ENCODE measurements at regions not wholly inside any gene's neighbourhood (a gene's known extent, or its start where the extent isn't known, plus 50 kb on each side); places are given as distances from the start of the nearest gene placed in this dataset.
"Not testable (repeated sequence)": the region's sequence is repeated elsewhere in the genome, so short reads cannot be mapped to it uniquely, and the experiment has no call there.

DNA sequence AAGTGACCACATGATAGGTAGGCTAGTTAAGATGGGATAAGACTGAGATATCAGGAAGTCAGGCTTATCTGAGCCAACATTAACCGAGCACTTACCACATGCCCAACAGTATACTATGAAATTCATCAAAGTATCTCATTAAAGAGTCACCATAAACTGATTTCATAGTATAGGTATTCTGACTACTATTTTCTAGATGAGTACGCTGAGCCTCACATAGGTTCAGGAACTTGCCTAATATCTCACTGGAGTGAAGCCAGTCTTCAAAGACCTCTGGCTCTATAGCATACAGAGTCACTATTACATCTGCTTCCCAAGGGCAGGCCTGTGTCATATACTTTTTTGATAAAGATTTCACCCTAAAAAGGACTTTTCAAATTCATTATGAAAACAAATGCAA, 115.6 kb upstream of the NGF start:
- no peak for DNase-seq (ENCODE audit: low spot score)

DNA sequence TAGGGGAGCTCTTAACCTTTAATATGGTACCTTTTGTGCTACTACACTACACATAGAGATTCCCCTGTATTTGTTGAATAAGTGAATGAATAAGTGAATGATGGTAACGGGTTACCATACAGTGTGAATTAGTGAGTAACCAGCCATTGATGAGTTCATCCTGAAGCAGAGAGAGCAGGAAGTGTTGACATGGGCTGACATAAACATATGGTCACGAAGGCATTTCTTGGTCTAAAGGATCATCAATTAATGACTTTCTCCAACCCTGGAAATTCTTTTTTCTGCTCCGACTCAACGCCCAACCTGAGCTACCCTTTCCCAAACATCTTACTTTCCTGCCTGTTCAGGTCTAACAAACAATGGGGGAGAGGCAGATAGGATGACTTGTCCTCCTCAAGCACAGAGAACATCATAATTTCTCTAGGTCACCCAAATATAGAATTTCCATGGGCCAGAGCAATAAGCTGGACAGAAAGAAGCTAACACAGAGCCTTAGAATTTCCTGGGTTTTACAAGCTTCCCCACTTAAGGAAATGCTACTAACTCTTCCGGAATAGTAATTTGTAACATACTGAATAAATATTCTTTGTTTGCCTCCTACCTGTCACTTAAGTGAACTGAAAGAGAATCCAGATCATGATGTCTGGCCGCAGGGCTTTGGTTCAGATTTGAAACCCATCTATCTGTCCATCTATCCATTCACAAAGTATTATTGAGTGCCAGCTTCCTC, 114.7 kb upstream of the NGF start:
- no peak for DNase-seq (ENCODE audit: low spot score)

DNA sequence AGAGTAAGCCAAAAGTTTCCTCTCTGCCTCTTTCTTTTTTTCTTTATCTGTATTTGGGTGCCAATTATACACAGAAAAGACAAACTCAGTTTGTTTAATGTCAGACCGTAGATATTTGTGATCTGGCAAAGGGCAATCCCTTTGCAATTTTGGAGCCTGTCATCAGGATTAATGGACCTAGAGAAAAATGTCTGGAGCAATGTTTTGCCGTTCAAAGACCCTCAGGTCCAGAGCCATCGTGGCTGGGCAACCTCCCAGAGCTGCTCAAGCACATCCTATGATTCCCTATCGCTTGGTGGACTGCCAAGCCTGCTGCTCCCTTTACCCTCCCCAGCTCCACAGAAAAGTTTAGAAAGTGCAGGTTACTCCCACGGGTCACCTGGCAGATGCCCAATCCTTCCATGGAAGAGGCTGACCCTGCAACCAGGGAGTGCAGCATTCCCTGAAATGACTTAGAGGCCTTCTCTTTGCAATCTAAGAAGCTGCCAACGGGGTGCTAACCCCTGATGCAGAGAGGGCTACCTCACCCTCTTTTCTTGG, 112.5 kb upstream of the NGF start:
- DNase-seq (ENCODE audit: low spot score) = no peak

GRCh38 chr1:115448282-115449044, 110.4 kb upstream of the NGF start:
- DNase-seq (ENCODE audit: low spot score) = no peak

DNA sequence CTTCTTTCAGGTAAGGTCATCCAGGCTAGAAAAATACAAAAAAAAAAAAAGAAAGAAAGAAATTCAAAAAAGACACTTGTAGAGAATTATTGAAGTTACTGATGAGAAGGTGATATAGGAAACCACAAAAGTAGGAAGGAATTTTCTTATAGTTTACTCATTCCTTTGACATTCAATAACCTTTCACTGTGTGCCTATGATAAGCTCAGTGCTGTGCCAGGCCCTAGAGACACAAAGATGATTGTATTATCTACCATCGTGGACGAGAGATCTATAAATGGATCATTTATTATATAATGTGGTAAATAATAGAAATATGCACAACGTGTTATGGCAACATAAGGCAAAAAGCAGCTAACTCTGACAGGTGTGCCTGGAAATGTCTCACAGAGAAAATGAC, 109.6 kb upstream of the NGF start:
- DNase-seq (ENCODE audit: low spot score) = no peak

- no peak for DNase-seq (ENCODE audit: low spot score)
These were observed 107.0 kb upstream of the NGF start for GRCh38 chr1:115445090-115445489.

DNA sequence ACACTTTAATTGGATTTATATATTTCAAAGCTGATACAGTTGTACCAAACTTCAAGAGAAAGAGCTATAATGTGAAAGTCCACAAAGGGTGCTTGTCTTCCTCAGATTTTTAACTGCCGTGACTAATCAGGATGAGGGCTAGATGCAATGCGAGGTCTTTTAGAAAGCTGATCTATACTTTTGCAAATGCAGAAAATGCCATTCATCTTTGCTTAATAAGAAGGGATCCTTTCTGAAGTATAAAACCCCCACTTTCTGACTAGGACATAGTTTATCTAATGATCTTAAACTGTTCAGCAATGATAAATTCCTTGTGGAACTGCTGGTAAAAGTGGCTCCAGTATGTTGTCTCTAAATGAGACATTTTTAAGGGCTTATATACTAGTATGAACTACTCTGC, 102.7 kb upstream of the NGF start:
- no peak for DNase-seq (ENCODE audit: low spot score)

GRCh38 chr1:115439520-115439919, 101.5 kb upstream of the NGF start:
- DNase-seq (ENCODE audit: low spot score) = not testable (repeated sequence)

- no peak for DNase-seq (ENCODE audit: low spot score)
These were observed 99.1 kb upstream of the NGF start for GRCh38 chr1:115437196-115437595.

DNA sequence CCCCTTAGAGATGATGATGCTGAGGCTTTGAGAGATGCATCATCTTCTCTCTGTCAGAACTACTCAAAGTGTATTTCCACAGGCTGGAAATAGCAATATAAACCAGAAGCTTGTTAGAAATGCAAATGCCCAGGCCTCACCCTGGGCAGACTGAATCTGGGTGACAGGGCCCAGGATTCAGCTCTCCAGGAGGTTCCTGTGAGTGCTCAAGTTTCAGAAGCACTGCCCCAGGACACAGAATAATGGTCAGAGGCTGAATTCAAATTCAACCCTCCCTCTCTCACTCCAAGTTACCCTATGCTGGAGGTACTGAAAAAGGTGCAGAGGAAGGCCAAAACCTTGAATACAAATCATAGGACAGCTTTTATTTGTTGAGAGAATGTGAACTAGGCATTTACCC, 98.5 kb upstream of the NGF start:
- DNase-seq (ENCODE audit: low spot score) = no peak

DNA sequence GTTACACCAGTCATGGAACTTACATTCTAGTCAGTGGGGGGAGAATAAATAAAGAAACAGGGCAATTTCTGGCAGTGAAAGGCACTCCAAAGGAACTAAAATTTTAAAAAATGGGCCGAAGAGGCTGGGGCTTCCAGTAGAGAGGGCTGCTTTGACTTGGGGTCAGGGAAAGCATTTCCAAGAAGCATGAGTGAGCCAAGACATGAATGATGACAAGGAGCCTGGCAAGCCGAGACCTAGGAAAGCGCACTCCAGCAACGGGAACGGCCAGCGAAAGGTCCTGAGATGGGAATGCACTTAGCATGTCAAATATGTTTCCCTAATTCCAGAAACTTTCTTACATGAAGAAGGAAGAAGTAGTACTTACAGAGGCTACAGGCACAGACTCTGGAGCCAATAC, 95.4 kb upstream of the NGF start:
- no peak for DNase-seq (ENCODE audit: low spot score)

- no peak for DNase-seq (ENCODE audit: low spot score)
These were observed 94.0 kb upstream of the NGF start for GRCh38 chr1:115432061-115432460.

GRCh38 chr1:115430441-115431158, 92.6 kb upstream of the NGF start:
- DNase-seq (ENCODE audit: low spot score) = no peak

- DNase-seq (ENCODE audit: low spot score) = no peak
These were observed 91.8 kb upstream of the NGF start for GRCh38 chr1:115429884-115430283.

GRCh38 chr1:115429241-115429640, 91.2 kb upstream of the NGF start:
- DNase-seq (ENCODE audit: low spot score) = no peak

DNA sequence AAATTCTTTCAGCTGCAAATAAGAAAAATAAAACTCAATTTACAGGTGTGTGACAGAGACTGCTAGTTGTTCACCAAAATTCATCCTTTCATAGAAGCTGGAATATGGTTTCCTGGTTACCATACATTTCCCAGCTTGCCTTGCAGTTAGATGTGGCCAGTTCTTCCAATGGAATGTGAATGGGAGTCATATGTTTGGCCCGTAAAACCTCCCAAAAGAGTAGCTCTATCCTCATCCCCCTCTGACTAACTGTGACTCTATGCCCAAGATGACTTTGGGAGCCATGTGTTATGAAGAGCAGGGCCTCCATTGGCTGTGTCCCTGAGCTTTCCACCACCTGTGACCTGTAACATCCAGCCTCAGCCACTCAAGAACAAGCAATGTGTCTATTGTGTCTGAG, 90.6 kb upstream of the NGF start:
- no peak for DNase-seq (ENCODE audit: low spot score)

GRCh38 chr1:115428256-115428655, 90.2 kb upstream of the NGF start:
- DNase-seq (ENCODE audit: low spot score) = no peak

- DNase-seq (ENCODE audit: low spot score) = no peak
These were observed 88.9 kb upstream of the NGF start for GRCh38 chr1:115426956-115427355.

- DNase-seq (ENCODE audit: low spot score) = no peak
These were observed 88.3 kb upstream of the NGF start for GRCh38 chr1:115426231-115426771.

- DNase-seq (ENCODE audit: low spot score) = no peak
These were observed 87.4 kb upstream of the NGF start for GRCh38 chr1:115425442-115425841.

DNA sequence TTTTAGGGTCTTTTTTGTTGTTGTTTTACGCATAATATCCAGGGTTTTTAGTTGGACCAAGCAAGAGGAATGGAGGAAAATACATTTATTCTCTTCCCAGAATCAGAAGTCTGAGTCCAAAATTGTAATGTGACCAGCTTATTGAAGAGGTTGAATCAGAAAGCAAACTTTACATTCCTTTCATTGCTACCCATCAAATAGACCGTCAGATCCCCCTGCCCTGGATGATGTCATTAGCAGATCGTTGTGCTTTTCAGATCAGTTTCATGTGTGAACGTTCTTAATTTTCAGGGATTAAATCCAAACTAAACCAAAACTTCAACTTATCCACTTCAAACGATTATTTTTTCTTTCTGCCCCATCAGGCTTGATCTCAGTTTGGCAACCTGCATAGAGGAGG, 85.7 kb upstream of the NGF start:
- DNase-seq (ENCODE audit: low spot score) = no peak

DNA sequence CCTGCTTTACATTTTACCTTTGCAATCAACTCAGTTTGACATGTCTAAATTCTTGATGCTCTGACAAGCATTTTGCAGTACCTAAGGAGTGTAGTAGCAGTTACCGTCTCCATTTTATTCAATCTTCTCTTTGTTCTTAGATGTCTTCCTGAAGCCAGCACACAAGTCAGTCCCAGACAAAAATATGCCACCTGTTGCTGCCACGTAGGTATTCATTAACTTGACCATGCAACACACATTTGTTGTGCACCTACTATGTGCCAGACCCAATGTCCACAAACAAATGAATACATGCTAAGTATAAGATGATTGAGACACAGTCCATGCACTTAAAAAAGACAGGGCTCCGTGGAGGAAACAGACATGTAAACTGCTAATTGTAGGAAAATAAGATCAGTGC, 81.5 kb upstream of the NGF start:
- no peak for DNase-seq (ENCODE audit: low spot score)

DNA sequence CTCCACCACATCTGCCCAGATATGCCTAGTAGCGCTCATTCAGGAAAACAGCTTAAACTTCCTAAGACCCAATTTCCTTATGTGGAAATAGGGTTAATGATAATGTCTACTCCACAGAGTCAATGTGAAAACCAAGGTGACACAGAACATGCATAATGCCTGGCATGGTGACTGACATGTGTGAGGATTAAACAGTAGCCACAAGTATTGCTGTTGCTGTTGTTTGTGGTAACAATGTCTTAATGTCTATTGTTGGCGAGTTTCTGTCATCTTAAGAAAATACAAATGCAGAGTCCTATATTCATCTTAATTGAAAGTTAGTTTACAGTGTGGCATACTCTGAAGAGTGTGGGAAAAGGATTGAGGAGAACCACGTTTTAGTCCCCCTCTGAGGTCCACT, 75.6 kb upstream of the NGF start:
- DNase-seq (ENCODE audit: low spot score) = no peak
